K562 (cell line): ENCODE measurements at regions not wholly inside any gene's neighbourhood (a gene's known extent, or its start where the extent isn't known, plus 50 kb on each side); places are given as distances from the start of the nearest gene placed in this dataset.

ENCODE experiments used
- ATAC-seq: fragments of 200-7000 bp; cut with Tn5 transposase; 3 replicates; pipeline ENCODE4 v1.9.1; 2020; ENCODE audit warnings: moderate library complexity
- BruUV-seq: library from RNA; stranded (reverse); fragments of 400-500 nt; replicated peaks from 2 replicates; lab custom pipeline; 2021; lab: Mats Ljungman, UMichigan
- CTCF ChIA-PET: fragments of 300-600 bp; formaldehyde crosslinking; extraction: SDS; loops from one replicate; lab custom pipeline; 2021; ENCODE audit warnings: low intra/inter-chr PET ratio; lab: Yijun Ruan, JAX
- POLR2A ChIA-PET: fragments of 300-600, 350-650 bp; sonication (Branson Sonifier 250); formaldehyde crosslinking; extraction: SDS; loops from one replicate; lab custom pipeline; 2021; ENCODE audit warnings: antibody characterized with exemption, inconsistent platforms; lab: Yijun Ruan, JAX
- DNase-seq, 4 experiments: peaks; one replicate each; pipeline versions ENCODE4 v3.0.0 to v3.0.0-alpha.2; 2011 to 2018; ENCODE audit warnings: low spot score in 3 of 4, mixed read lengths in 3 of 4; ENCODE audit errors: extremely low read depth in 1 of 4
- FAIRE-seq: peaks from 2 replicates; lab custom pipeline; 2011; peaks lifted over from hg19 to GRCh38; lab: Jason Lieb, UNC
- H2AFZ ChIP-seq: 2 replicates; pipeline ENCODE4 v1.6.0; 2011; ENCODE audit warnings: low read depth, low read length, control low read depth, inconsistent platforms
- H3K27ac ChIP-seq: fragments of 200-600 bp; 3 replicates; pipeline ENCODE4 v1.8.0; 2011; ENCODE audit warnings: low read depth, mild to moderate bottlenecking, control low read depth, inconsistent platforms, low read length, moderate library complexity, mixed read lengths; ENCODE audit errors: extremely low read depth
- H3K27me3 ChIP-seq, 2 experiments: fragments of 300-600 bp in 1 of 2; 2 replicates in 1 of 2; 3 replicates in 1 of 2; pipeline versions ENCODE4 v1.6.0 to v1.8.0; 2011; ENCODE audit warnings: inconsistent platforms in 2 of 2, low read length in 2 of 2, mild to moderate bottlenecking in 1 of 2, mixed read lengths in 1 of 2, moderate library complexity in 1 of 2; ENCODE audit not compliant: control insufficient read depth in 2 of 2, insufficient read depth in 2 of 2
- H3K36me3 ChIP-seq: fragments of 300-600 bp; 3 replicates; pipeline ENCODE4 v1.8.0; 2011; ENCODE audit warnings: mild to moderate bottlenecking, low read length, inconsistent platforms; ENCODE audit not compliant: control insufficient read depth, insufficient read depth
- H3K4me1 ChIP-seq, 2 experiments: fragments of 200-600 bp in 1 of 2; replicated peaks in 1 of 2; 2 replicates in 1 of 2; 3 replicates in 1 of 2; pipeline versions ENCODE4 v1.5.1 to v1.8.0; 2011; ENCODE audit warnings: inconsistent platforms in 2 of 2, low read length in 2 of 2, mild to moderate bottlenecking in 1 of 2, mixed read lengths in 1 of 2, moderate library complexity in 1 of 2; ENCODE audit not compliant: control insufficient read depth in 2 of 2, insufficient read depth in 2 of 2
- H3K4me2 ChIP-seq: 2 replicates; pipeline ENCODE4 v1.6.1; 2011; ENCODE audit warnings: low read length, control low read depth, inconsistent platforms, mixed read lengths; ENCODE audit not compliant: insufficient read depth
- H3K4me3 ChIP-seq: fragments of 200-600 bp; sonication (generic), shearing (Covaris generic); 2 replicates; pipeline ENCODE4 v1.5.1; 2016; ENCODE audit warnings: control low read depth, inconsistent platforms
- H3K79me2 ChIP-seq: fragments of 200-600 bp; 3 replicates; pipeline ENCODE4 v1.8.0; 2011; ENCODE audit warnings: low read length, inconsistent platforms; ENCODE audit not compliant: control insufficient read depth, insufficient read depth
- H3K9ac ChIP-seq, 2 experiments: 2 replicates each; pipeline versions ENCODE4 v1.6.0 to v1.6.1; 2011; ENCODE audit warnings: low read depth in 2 of 2, low read length in 2 of 2, control low read depth in 1 of 2, inconsistent platforms in 1 of 2, mild to moderate bottlenecking in 1 of 2, mixed read lengths in 1 of 2; ENCODE audit not compliant: insufficient read depth in 1 of 2
- H3K9me1 ChIP-seq: one replicate; pipeline ENCODE4 v1.6.0; 2011; ENCODE audit warnings: inconsistent platforms, mild to moderate bottlenecking, low read length, moderate library complexity; ENCODE audit not compliant: control insufficient read depth, insufficient read depth
- H3K9me3 ChIP-seq: replicated peaks from 2 replicates; pipeline ENCODE4 v1.5.1; 2011; ENCODE audit warnings: low read depth, low read length, inconsistent platforms; ENCODE audit not compliant: control insufficient read depth, insufficient read depth
- H4K20me1 ChIP-seq: replicated peaks from 2 replicates; pipeline ENCODE4 v1.6.1; 2011; ENCODE audit warnings: low read length, inconsistent platforms, mixed read lengths; ENCODE audit not compliant: control insufficient read depth, insufficient read depth
- FOXA3 ChIP-seq, 2 experiments: fragments of 450-650 bp in 1 of 2; sonication (generic) in 1 of 2; formaldehyde crosslinking; IDR thresholded peaks in 1 of 2; conservative IDR thresholded peaks in 1 of 2; 2 replicates each; pipeline versions ENCODE4 v1.4.0 to v1.8.0; 2020 to 2022; ENCODE audit warnings: mild to moderate bottlenecking in 2 of 2, missing genetic modification reagents in 1 of 2
- HDAC1 ChIP-seq, 2 experiments: fragments of 450-650 bp; IDR thresholded peaks; 2 replicates each; pipeline ENCODE4 v1.6.1; 2016 to 2017; ENCODE audit warnings: inconsistent platforms in 1 of 2, mild to moderate bottlenecking in 1 of 2, moderate library complexity in 1 of 2
- NFIC ChIP-seq: fragments of 450-650 bp; IDR thresholded peaks from 2 replicates; pipeline ENCODE4 v1.6.1; 2017; ENCODE audit warnings: mild to moderate bottlenecking, inconsistent platforms
- SMARCA4 ChIP-seq: fragments of 450-650 bp; IDR thresholded peaks from 2 replicates; pipeline ENCODE4 v1.6.1; 2016
- ZFPM2 ChIP-seq: fragments of 250-450 bp; sonication (Bioruptor Pico); IDR thresholded peaks from 2 replicates; pipeline ENCODE4 v1.5.1; 2022; ENCODE audit warnings: mild to moderate bottlenecking
- WGBS: fragments of 100-300 bp; shearing (Covaris generic); methylation state at CpG from one replicate; pipeline ENCODE4 v1.1.6; 2016; ENCODE audit warnings: low coverage, mixed read lengths; ENCODE audit not compliant: insufficient coverage; ENCODE audit errors: missing lambda C conversion rate; 5-methylcytosine and 5-hydroxymethylcytosine counted together
- in situ Hi-C: fragments of 300-500 bp; cut with MboI; formaldehyde crosslinking; loops from 4 replicates; pipeline ENCODE4 v1.15.0; 2018; ENCODE audit warnings: inconsistent platforms, mixed read lengths
- intact Hi-C: fragments of 100-400 bp; cut with micrococcal nuclease; formaldehyde crosslinking; loops from 2 replicates; pipeline ENCODE4 v1.14.2; 2022

- BruUV-seq, result no TSS peak
- intact Hi-C loops (no loop called here), in situ Hi-C loops (no loop called here)
- WGBS, result 0% methylated on average over 3 of the region's 3 CpGs
- DNase-seq (no peak), ATAC-seq (no peak), FAIRE-seq (no peak)
- Histone ChIP-seq H3K27ac (no peak overlapping the region), H3K4me2 (no peak overlapping the region), H3K36me3 (no peaks in the 10 kb centered on the region), H2AFZ (no peak overlapping the region), H4K20me1 (no peaks in the 10 kb centered on the region), H3K79me2 (no peaks in the 10 kb centered on the region), H3K4me3 (no peak overlapping the region), H3K27me3 (no peaks in the 10 kb centered on the region), H3K9ac (no peak overlapping the region), H3K9me1 (no peaks in the 10 kb centered on the region), H3K4me1 (no peaks in the 10 kb centered on the region), H3K9me3 (no peaks in the 10 kb centered on the region)
- TF ChIP-seq NFIC (peak; percentile 36; the same call in 1 of the 2 replicates), ZFPM2 (CRISPR knock-in tag) (no peak)
- POLR2A ChIA-PET, result interaction anchor here (0.7 kb wide), 1 partner anchor 174 kb away, joined by 3 read pairs; no protein-coding TSS in a partner anchor
- CTCF ChIA-PET, result no interaction called here
Measured at GRCh38 chr10:124204726-124205125, 111.3 kb upstream of the CHST15 start.

GRCh38 chr10:124200011-124200410, 106.6 kb upstream of the CHST15 start:
- no peaks in the 10 kb centered on the region for H3K4me1 ChIP-seq
- no peaks in the 10 kb centered on the region for H3K9me3 ChIP-seq
- intact Hi-C loops, result no loop called here
- H3K27me3 ChIP-seq, result peaks cover 0 to 6% of the 10 kb centered on the region in 2 experiments; a peak in 3 of 5 replicates
- H3K9me1 ChIP-seq, result no peaks in the 10 kb centered on the region
- H3K4me2 ChIP-seq, result no peak overlapping the region
- no peak overlapping the region for H3K4me3 ChIP-seq
- no peak for DNase-seq
- H3K27ac ChIP-seq, result no peak overlapping the region
- BruUV-seq, result no TSS peak
- no peaks in the 10 kb centered on the region for H3K36me3 ChIP-seq
- H3K79me2 ChIP-seq, result no peaks in the 10 kb centered on the region
- no peaks in the 10 kb centered on the region for H4K20me1 ChIP-seq
- TF ChIP-seq SMARCA4 (no peak), HDAC1 (IDR thresholded peaks at IDR 0.05) (no peak), FOXA3 (CRISPR knock-in tag; conservative IDR thresholded peaks at IDR 0.05 in 1 of 2, IDR thresholded peaks at IDR 0.05 in 1 of 2) (no peak)
- TF ChIP-seq, all 486 proteins: peak for 0
- POLR2A ChIA-PET, result no interaction called here
- H3K9ac ChIP-seq, result no peak overlapping the region
- no peak for FAIRE-seq
- no peak overlapping the region for H2AFZ ChIP-seq
- ATAC-seq, result no peak
- 0% methylated on average over 4 of the region's 4 CpGs for WGBS
- CTCF ChIA-PET, result no interaction called here
- in situ Hi-C loops, result no loop called here
